HCT116 (cell line): ENCODE measurements at regions not wholly inside any gene's neighbourhood (a gene's known extent, or its start where the extent isn't known, plus 50 kb on each side); places are given as distances from the start of the nearest gene placed in this dataset.

Experiments
- EZH2 ChIP-seq: fragments of 200-600 bp; sonication (generic); IDR thresholded peaks from 2 replicates; pipeline ENCODE4 v1.6.1; 2017; ENCODE audit warnings: antibody characterized with exemption, mixed run types
- JUND ChIP-seq: IDR thresholded peaks from 2 replicates; pipeline ENCODE4 v1.6.1; 2012
- POLR2A ChIP-seq: IDR thresholded peaks from 2 replicates; pipeline ENCODE4 v1.7.0; 2011; ENCODE audit warnings: borderline replicate concordance; ENCODE audit not compliant: insufficient read depth, insufficient read length; ENCODE audit errors: extremely low read depth
- YY1 ChIP-seq: IDR thresholded peaks from 2 replicates; pipeline ENCODE4 v1.6.1; 2011; ENCODE audit warnings: low read length, low read depth, moderate library complexity, mild to moderate bottlenecking; ENCODE audit not compliant: insufficient replicate concordance; ENCODE audit errors: extremely low read depth
- TF ChIP-seq, protein P1 (sequence below): IDR thresholded peaks from 2 replicates; pipeline ENCODE4 v1.6.1; 2012
- TF ChIP-seq, protein P2 (sequence below), 3 experiments: fragments of 200-600 bp in 1 of 3; sonication (generic) in 1 of 3; IDR thresholded peaks in 2 of 3; conservative IDR thresholded peaks in 1 of 3; 2 replicates each; pipeline ENCODE4 v1.5.1; 2012 to 2017; ENCODE audit warnings: low read depth in 2 of 3, low read length in 2 of 3, antibody characterized with exemption in 1 of 3, borderline replicate concordance in 1 of 3, control low read depth in 1 of 3, mild to moderate bottlenecking in 1 of 3, mixed read lengths in 1 of 3, mixed run types in 1 of 3, moderate library complexity in 1 of 3; ENCODE audit not compliant: insufficient read depth in 1 of 3
- TF ChIP-seq, protein P3 (sequence below): IDR thresholded peaks from 2 replicates; pipeline ENCODE4 v1.6.1; 2012; ENCODE audit warnings: low read depth

DNA sequence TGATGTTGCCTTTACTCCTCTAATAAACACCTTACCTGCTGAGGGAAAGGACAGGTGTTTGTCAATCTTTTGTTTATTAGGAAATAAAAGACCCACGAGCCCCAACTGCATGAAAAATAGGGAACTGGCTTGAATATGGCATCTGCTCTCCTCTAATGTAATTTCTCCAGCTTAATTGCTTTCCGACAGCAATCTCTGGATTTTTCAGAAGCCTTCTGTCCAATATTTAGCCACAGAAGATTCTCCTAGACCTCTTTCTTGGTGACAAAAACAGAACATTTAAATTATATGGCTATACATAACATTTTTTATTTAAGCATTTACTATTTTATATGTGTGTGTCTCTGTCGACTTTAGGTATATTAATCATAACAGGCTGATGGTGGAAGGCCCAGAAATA lies 317.4 kb upstream of the ADARB2 start:
- TF ChIP-seq, protein P1, sequence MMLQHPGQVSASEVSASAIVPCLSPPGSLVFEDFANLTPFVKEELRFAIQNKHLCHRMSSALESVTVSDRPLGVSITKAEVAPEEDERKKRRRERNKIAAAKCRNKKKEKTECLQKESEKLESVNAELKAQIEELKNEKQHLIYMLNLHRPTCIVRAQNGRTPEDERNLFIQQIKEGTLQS: no peak
- TF ChIP-seq, protein P2, sequence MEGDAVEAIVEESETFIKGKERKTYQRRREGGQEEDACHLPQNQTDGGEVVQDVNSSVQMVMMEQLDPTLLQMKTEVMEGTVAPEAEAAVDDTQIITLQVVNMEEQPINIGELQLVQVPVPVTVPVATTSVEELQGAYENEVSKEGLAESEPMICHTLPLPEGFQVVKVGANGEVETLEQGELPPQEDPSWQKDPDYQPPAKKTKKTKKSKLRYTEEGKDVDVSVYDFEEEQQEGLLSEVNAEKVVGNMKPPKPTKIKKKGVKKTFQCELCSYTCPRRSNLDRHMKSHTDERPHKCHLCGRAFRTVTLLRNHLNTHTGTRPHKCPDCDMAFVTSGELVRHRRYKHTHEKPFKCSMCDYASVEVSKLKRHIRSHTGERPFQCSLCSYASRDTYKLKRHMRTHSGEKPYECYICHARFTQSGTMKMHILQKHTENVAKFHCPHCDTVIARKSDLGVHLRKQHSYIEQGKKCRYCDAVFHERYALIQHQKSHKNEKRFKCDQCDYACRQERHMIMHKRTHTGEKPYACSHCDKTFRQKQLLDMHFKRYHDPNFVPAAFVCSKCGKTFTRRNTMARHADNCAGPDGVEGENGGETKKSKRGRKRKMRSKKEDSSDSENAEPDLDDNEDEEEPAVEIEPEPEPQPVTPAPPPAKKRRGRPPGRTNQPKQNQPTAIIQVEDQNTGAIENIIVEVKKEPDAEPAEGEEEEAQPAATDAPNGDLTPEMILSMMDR (IDR thresholded peaks at IDR 0.05 in 2 of 3, conservative IDR thresholded peaks at IDR 0.05 in 1 of 3; ENCODE audit: borderline replicate concordance in 1 of 3, insufficient read depth in 1 of 3, low read depth in 2 of 3, low read length in 2 of 3): no peak
- TF ChIP-seq JUND (no peak), EZH2 (no peak), POLR2A (no peak), YY1 (no peak)
- TF ChIP-seq, protein P3, sequence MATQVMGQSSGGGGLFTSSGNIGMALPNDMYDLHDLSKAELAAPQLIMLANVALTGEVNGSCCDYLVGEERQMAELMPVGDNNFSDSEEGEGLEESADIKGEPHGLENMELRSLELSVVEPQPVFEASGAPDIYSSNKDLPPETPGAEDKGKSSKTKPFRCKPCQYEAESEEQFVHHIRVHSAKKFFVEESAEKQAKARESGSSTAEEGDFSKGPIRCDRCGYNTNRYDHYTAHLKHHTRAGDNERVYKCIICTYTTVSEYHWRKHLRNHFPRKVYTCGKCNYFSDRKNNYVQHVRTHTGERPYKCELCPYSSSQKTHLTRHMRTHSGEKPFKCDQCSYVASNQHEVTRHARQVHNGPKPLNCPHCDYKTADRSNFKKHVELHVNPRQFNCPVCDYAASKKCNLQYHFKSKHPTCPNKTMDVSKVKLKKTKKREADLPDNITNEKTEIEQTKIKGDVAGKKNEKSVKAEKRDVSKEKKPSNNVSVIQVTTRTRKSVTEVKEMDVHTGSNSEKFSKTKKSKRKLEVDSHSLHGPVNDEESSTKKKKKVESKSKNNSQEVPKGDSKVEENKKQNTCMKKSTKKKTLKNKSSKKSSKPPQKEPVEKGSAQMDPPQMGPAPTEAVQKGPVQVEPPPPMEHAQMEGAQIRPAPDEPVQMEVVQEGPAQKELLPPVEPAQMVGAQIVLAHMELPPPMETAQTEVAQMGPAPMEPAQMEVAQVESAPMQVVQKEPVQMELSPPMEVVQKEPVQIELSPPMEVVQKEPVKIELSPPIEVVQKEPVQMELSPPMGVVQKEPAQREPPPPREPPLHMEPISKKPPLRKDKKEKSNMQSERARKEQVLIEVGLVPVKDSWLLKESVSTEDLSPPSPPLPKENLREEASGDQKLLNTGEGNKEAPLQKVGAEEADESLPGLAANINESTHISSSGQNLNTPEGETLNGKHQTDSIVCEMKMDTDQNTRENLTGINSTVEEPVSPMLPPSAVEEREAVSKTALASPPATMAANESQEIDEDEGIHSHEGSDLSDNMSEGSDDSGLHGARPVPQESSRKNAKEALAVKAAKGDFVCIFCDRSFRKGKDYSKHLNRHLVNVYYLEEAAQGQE: no peak
